ENCODE measurements at regions not wholly inside any gene's neighbourhood (a gene's known extent, or its start where the extent isn't known, plus 50 kb on each side); places are given as distances from the start of the nearest gene placed in this dataset.
"Not testable (repeated sequence)": the region's sequence is repeated elsewhere in the genome, so short reads cannot be mapped to it uniquely, and the experiment has no call there.

GRCh38 chr2:187783446-187783845 lies 229.2 kb upstream of the TFPI start:
- Histone ChIP-seq H3K27ac (ENCODE audit: low read depth in 1 of 2, low read length in 2 of 2) (no peak overlapping the region), H3K36me3 (ENCODE audit: insufficient read depth, low read length) (no peaks in the 10 kb centered on the region), H3K4me3 (ENCODE audit: low read length) (no peak overlapping the region), H3K27me3 (ENCODE audit: control insufficient read depth in 1 of 2, insufficient read depth in 2 of 2, low read length in 2 of 2) (no peaks in the 10 kb centered on the region), H3K4me1 (ENCODE audit: insufficient read depth, low read length) (no peaks in the 10 kb centered on the region), H3K9me3 (ENCODE audit: control insufficient read depth in 1 of 2, insufficient read depth in 1 of 2, low read length in 2 of 2) (no peaks in the 10 kb centered on the region)
- POLR2A ChIA-PET: no interaction called here
- Mint-ChIP-seq H3K27ac (no peak overlapping the region), H3K4me3 (no peak overlapping the region), H3K4me1 (ENCODE audit: low read depth) (no peaks in the 10 kb centered on the region), H3K36me3 (ENCODE audit: low read depth) (no peaks in the 10 kb centered on the region), H3K27me3 (no peaks in the 10 kb centered on the region), H3K9me3 (peaks cover 3% of the 10 kb centered on the region)
- TF ChIP-seq, protein P1, sequence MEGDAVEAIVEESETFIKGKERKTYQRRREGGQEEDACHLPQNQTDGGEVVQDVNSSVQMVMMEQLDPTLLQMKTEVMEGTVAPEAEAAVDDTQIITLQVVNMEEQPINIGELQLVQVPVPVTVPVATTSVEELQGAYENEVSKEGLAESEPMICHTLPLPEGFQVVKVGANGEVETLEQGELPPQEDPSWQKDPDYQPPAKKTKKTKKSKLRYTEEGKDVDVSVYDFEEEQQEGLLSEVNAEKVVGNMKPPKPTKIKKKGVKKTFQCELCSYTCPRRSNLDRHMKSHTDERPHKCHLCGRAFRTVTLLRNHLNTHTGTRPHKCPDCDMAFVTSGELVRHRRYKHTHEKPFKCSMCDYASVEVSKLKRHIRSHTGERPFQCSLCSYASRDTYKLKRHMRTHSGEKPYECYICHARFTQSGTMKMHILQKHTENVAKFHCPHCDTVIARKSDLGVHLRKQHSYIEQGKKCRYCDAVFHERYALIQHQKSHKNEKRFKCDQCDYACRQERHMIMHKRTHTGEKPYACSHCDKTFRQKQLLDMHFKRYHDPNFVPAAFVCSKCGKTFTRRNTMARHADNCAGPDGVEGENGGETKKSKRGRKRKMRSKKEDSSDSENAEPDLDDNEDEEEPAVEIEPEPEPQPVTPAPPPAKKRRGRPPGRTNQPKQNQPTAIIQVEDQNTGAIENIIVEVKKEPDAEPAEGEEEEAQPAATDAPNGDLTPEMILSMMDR (IDR thresholded peaks at IDR 0.05): no peak
- CTCF ChIA-PET: no interaction called here
- intact Hi-C loops (cut with DNase I, micrococcal nuclease): no loop called here
- DNase-seq (no peak), ATAC-seq (ENCODE audit: poor library complexity) (no peak)

DNA sequence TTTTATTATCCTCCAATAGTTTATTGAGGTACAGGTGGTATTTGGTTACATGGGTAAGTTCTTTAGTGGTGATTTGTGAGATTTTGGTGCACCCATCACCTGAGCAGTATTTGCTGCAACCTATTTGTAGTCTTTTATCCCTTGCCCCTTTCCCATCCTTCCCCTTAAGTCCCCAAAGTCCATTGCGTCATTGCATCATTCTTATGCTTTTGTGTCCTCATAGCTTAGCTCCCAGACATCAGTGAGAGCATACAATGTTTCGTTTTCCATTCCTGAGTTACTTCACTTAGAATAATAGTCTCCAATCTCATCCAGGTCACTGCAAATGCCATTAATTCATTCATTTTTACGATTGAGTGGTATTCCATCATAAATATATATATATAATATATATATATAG lies 229.9 kb upstream of the TFPI start:
- DNase-seq; CTCF ChIA-PET; H3K4me1 ChIP-seq (ENCODE audit: insufficient read depth, low read length); H3K27ac Mint-ChIP-seq; H3K4me3 ChIP-seq (ENCODE audit: low read length); H3K27ac ChIP-seq (ENCODE audit: low read depth in 1 of 2, low read length in 2 of 2); H3K4me1 Mint-ChIP-seq (ENCODE audit: low read depth); intact Hi-C loops (cut with DNase I, micrococcal nuclease); H3K36me3 Mint-ChIP-seq (ENCODE audit: low read depth); H3K9me3 Mint-ChIP-seq; H3K27me3 Mint-ChIP-seq; H3K4me3 Mint-ChIP-seq; H3K36me3 ChIP-seq (ENCODE audit: insufficient read depth, low read length); H3K9me3 ChIP-seq (ENCODE audit: control insufficient read depth in 1 of 2, insufficient read depth in 1 of 2, low read length in 2 of 2); ATAC-seq (ENCODE audit: poor library complexity); POLR2A ChIA-PET; H3K27me3 ChIP-seq (ENCODE audit: control insufficient read depth in 1 of 2, insufficient read depth in 2 of 2, low read length in 2 of 2): not testable (repeated sequence)

- ATAC-seq (ENCODE audit: poor library complexity) (no peak), DNase-seq (no peak)
- peaks cover 5 to 11% of the 10 kb centered on the region in 2 experiments for H3K9me3 ChIP-seq (ENCODE audit: control insufficient read depth in 1 of 2, insufficient read depth in 1 of 2, low read length in 2 of 2)
- no peaks in the 10 kb centered on the region for H3K36me3 ChIP-seq (ENCODE audit: insufficient read depth, low read length)
- no peak overlapping the region for H3K27ac ChIP-seq (ENCODE audit: low read depth in 1 of 2, low read length in 2 of 2)
- no peaks in the 10 kb centered on the region for H3K27me3 Mint-ChIP-seq
- no peaks in the 10 kb centered on the region for H3K4me1 ChIP-seq (ENCODE audit: insufficient read depth, low read length)
- intact Hi-C loops (cut with DNase I, micrococcal nuclease): no loop called here
- no peak overlapping the region for H3K4me3 ChIP-seq (ENCODE audit: low read length)
- TF ChIP-seq, protein P1 (IDR thresholded peaks at IDR 0.05): no peak
- no peak overlapping the region for H3K4me3 Mint-ChIP-seq
- CTCF ChIA-PET: no interaction called here
- no peaks in the 10 kb centered on the region for H3K27me3 ChIP-seq (ENCODE audit: control insufficient read depth in 1 of 2, insufficient read depth in 2 of 2, low read length in 2 of 2)
- H3K27ac Mint-ChIP-seq: no peak overlapping the region
- H3K9me3 Mint-ChIP-seq: peaks cover 16% of the 10 kb centered on the region
- H3K4me1 Mint-ChIP-seq (ENCODE audit: low read depth): no peaks in the 10 kb centered on the region
- H3K36me3 Mint-ChIP-seq (ENCODE audit: low read depth): no peaks in the 10 kb centered on the region
- POLR2A ChIA-PET: no interaction called here
Observed at GRCh38 chr2:187799601-187800000, 245.4 kb upstream of the TFPI start.

- H3K27ac ChIP-seq (ENCODE audit: low read depth in 1 of 2, low read length in 2 of 2): no peak overlapping the region
- H3K27ac Mint-ChIP-seq: no peak overlapping the region
- no peak overlapping the region for H3K4me3 Mint-ChIP-seq
- H3K27me3 Mint-ChIP-seq: no peaks in the 10 kb centered on the region
- intact Hi-C loops (cut with DNase I, micrococcal nuclease): no loop called here
- peaks cover 5 to 11% of the 10 kb centered on the region in 2 experiments for H3K9me3 ChIP-seq (ENCODE audit: control insufficient read depth in 1 of 2, insufficient read depth in 1 of 2, low read length in 2 of 2)
- TF ChIP-seq, protein P1 (IDR thresholded peaks at IDR 0.05): no peak
- ATAC-seq (ENCODE audit: poor library complexity): no peak
- no peaks in the 10 kb centered on the region for H3K4me1 Mint-ChIP-seq (ENCODE audit: low read depth)
- peaks cover 10% of the 10 kb centered on the region for H3K9me3 Mint-ChIP-seq
- CTCF ChIA-PET: no interaction called here
- H3K36me3 Mint-ChIP-seq (ENCODE audit: low read depth): no peaks in the 10 kb centered on the region
- POLR2A ChIA-PET: no interaction called here
- no peak for DNase-seq
- H3K36me3 ChIP-seq (ENCODE audit: insufficient read depth, low read length): no peaks in the 10 kb centered on the region
- H3K4me1 ChIP-seq (ENCODE audit: insufficient read depth, low read length): no peaks in the 10 kb centered on the region
- no peak overlapping the region for H3K4me3 ChIP-seq (ENCODE audit: low read length)
- no peaks in the 10 kb centered on the region for H3K27me3 ChIP-seq (ENCODE audit: control insufficient read depth in 1 of 2, insufficient read depth in 2 of 2, low read length in 2 of 2)
Observed at GRCh38 chr2:187803816-187804215, 249.6 kb upstream of the TFPI start.

Measured in CD4-positive, alpha-beta T cell (primary cell).